Activated T-cell treated with anti-CD3 and anti-CD28 coated beads, Interleukin-2, amount 50 U/mL, for 4 hours (primary cell): ENCODE measurements at regions not wholly inside any gene's neighbourhood (a gene's known extent, or its start where the extent isn't known, plus 50 kb on each side); places are given as distances from the start of the nearest gene placed in this dataset.

Experiments
- ATAC-seq, 2 donors: fragments of 200-7000 bp; cut with Tn5 transposase; one replicate each; pipeline ENCODE4 v1.10.0; 2021
- DNase-seq: peaks from one replicate; pipeline ENCODE4 v3.0.0-alpha.2; 2020
- H3K27me3 Mint-ChIP-seq: one replicate; pipeline ENCODE4 v1.8.0; 2021; ENCODE audit warnings: low read depth, mixed read lengths
- H3K36me3 Mint-ChIP-seq: one replicate; pipeline ENCODE4 v1.8.0; 2022; ENCODE audit warnings: mixed read lengths; ENCODE audit not compliant: insufficient read depth
- H3K4me1 Mint-ChIP-seq: one replicate; pipeline ENCODE4 v1.8.0; 2021; ENCODE audit warnings: low read depth, mixed read lengths
- H3K4me3 Mint-ChIP-seq: one replicate; pipeline ENCODE4 v1.8.0; 2021; ENCODE audit warnings: mild to moderate bottlenecking, moderate library complexity, mixed read lengths
- H3K9me3 Mint-ChIP-seq: one replicate; pipeline ENCODE4 v1.8.0; 2021; ENCODE audit warnings: mixed read lengths

DNA sequence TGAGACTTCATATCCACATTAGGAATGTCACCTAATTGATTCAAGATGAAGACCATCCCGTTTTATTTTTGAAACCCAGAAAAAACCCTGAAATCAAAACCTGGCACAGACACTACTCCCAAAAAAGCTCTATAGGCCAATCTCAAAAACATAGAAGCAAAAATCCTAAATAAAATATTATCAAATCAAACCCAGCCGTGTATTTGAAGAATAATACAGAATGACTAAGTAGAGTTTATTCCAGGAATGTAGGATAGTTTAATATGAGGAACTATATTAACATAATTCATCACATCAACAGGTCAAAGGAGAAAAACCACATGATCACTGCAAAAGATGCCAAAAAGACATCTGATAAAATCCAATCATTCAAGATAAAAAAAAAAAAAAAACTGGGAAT, 167.1 kb downstream of the ACTL7B start:
- Mint-ChIP-seq H3K27me3 (peaks cover 3% of the 10 kb centered on the region), H3K9me3 (peaks cover 3% of the 10 kb centered on the region), H3K4me1 (no peaks in the 10 kb centered on the region), H3K36me3 (no peaks in the 10 kb centered on the region), H3K4me3 (no peak overlapping the region)
- ATAC-seq (no peak), DNase-seq (no peak)

DNA sequence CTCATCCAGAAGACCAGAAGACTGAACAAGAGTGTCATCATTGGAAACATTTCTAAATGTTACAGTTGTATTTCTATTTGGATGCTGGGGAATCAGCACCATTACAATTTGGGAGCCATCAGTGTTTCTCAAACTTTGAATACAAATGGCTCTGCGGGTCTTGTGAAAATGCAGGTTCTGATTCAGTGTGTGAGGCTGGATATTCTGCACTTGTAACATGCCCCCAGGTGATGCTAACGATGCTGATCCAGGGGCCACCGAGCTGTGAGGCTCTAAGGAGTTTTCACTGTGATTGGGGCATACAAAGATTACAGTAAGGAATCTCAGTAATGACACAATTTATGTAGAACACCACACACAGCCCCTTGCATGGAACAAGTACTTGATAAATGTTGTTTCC, 167.7 kb downstream of the ACTL7B start:
- H3K27me3 Mint-ChIP-seq, result peaks cover 3% of the 10 kb centered on the region
- no peaks in the 10 kb centered on the region for H3K36me3 Mint-ChIP-seq
- no peak for DNase-seq
- H3K4me1 Mint-ChIP-seq, result no peaks in the 10 kb centered on the region
- no peak overlapping the region for H3K4me3 Mint-ChIP-seq
- no peak for ATAC-seq
- peaks cover 3% of the 10 kb centered on the region for H3K9me3 Mint-ChIP-seq

DNA sequence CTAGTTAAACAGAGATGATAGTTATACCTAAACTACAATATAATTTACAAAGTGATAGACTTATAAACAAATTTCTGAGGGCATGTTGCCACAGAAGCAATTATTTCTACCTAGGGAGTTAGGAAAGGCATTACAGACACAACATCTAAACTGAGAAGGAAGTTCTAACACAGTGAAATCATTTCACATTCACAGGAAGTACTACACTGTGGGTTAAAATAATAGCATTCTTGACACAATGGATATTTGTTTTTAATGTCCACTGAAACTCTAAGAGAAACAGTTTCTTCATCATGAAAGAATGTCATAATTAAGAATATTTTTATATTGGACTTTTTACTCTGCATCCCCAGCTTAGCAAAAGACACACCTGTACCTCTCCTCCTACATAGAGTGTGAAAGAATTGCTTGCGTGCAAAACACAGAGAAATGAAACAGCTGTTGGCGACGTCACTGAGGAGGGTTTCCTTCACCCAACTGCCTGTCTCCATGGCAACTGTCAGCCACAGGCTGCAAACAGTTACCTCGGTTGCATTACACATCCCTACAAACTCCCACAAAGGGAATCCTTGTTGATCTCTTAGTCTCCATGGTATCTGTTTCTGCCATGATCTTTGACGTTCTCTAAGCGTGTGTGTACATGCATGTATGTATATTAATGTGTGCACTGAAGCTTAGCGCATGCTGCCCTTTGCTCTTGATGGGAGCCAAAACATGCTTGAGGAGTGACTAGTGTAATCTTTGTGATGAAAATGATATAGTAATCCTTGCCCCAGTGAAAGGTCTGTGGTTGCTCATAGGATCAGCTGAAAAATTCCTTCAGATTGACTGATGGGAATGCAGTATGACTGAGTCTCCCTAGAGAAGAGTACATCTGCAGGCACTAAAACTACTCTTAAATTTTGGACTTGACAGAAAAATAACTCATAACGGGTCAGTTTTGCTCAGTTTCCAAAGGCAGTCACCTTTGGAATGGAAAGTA, 168.5 kb downstream of the ACTL7B start:
- Mint-ChIP-seq H3K27me3 (peaks cover 3% of the 10 kb centered on the region), H3K9me3 (peaks cover 3% of the 10 kb centered on the region), H3K4me1 (no peaks in the 10 kb centered on the region), H3K4me3 (no peak overlapping the region), H3K36me3 (no peaks in the 10 kb centered on the region)
- no peak for DNase-seq
- ATAC-seq, result no peak

DNA sequence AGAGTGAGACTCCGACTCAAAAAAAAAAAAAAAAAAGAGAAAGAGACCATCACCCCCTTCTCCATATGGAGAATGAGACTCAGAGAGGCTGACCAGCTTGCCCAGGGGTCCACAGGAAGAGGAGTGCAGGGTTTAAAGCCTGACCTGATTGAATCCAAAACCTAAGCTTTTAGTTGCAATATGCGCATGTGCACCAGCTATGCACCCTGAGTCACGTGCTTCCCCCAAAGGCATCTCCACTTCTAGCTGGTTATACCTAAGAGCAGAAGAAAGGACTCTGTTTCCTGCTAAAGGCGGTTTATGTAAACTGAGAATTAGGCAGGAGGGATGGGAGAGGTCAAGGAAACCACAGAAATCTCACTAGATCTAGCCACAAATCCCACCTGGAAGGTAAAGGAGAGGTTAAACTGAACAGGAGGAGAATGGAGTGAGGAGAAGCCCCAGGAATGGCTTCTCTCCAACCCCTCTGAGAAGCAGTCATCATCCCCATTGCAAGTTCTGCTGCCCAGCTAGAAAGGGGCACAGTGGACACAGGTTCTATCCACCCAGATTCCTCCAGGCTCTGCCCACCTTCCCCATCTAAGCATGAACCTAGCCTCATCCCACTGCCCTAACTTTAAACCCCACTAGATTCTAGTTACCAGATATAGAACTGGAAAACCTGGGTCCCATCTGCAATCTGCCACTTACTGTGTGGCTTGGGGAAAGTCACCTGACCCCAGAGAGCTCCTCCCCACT, 171.3 kb downstream of the ACTL7B start:
- H3K9me3 Mint-ChIP-seq, result peaks cover 3% of the 10 kb centered on the region
- DNase-seq (no peak), ATAC-seq (no peak)
- no peaks in the 10 kb centered on the region for H3K4me1 Mint-ChIP-seq
- no peaks in the 10 kb centered on the region for H3K27me3 Mint-ChIP-seq
- no peak overlapping the region for H3K4me3 Mint-ChIP-seq
- no peaks in the 10 kb centered on the region for H3K36me3 Mint-ChIP-seq

DNA sequence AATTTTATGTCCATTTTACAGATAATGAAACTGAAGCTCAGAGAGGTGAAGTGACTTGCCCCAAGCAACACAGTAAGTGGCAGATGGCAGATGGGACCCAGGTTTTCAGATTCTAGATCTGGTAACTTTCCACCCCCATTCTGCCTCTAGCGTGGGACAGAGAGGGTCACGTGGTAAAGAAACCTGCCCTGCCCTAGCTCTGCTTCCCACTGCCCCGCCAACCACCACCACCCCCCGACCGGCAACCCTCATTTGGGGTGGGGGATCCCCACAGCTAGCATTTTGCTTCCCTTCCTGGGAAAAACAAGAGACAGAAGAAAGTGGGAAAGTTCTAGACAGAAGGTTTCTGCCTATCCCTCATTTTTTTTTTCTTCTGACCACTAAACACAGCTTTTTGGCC, 172.5 kb downstream of the ACTL7B start:
- DNase-seq (no peak), ATAC-seq (no peak)
- H3K9me3 Mint-ChIP-seq, result peaks cover 3% of the 10 kb centered on the region
- H3K36me3 Mint-ChIP-seq, result no peaks in the 10 kb centered on the region
- H3K27me3 Mint-ChIP-seq, result no peaks in the 10 kb centered on the region
- H3K4me3 Mint-ChIP-seq, result no peak overlapping the region
- no peaks in the 10 kb centered on the region for H3K4me1 Mint-ChIP-seq

DNA sequence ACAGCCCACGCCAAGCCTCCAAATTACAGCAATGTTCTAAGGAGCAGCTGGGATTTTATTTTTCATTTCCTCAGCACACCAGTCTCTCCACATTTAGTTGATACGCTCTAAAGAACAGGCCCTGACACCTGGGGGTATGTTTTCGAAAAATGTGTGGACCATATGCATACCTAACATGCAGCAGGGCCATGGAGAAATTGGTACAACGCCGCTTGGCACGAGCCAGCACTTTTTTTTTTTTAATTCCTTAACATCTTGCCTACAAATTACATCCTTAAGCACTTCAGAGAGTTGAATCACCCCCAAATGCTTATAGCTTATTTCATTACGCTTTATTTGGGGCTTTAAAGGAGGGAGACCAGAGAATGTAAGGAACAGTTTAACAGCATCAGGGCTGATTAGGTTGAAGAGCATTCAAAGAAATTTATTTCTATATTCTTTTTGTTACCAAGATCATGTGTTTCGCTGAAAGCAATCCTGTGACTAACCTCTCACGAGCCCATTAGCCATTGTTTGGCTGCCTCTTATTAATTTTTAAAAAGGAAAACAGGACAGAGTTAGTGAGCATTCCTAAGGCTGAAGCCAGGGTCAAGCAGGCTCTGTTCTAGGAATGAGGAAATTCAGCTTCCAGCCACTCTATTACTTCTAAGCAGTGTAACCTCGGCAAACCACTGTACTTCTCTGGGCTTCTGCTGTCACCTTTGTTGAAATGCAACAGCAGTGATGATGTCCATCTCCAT, 173.8 kb downstream of the ACTL7B start:
- DNase-seq, result no peak
- Mint-ChIP-seq H3K4me1 (no peaks in the 10 kb centered on the region), H3K27me3 (no peaks in the 10 kb centered on the region), H3K4me3 (peak overlapping the region; percentile 19), H3K36me3 (no peaks in the 10 kb centered on the region), H3K9me3 (peaks cover 3% of the 10 kb centered on the region)
- no peak for ATAC-seq

DNA sequence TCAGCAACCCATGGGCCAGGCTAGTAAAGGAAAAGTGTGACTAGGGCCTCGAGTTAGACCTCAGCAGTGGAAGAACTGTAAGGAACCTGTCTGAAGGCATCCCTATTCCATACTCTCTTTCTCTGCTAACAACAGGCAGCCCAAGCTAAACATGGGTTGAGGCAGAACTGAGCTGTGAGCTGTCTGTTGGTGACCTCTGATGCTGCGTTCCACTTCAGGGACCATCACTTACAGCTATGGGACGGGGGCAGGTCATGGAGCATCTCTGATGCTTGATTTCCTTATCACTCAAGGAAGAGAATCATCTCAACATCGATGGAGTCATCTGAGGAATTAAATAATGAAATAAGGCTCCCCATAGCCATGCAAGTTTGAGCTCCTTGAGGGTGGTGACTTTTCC, 174.8 kb downstream of the ACTL7B start:
- ATAC-seq (no peak), DNase-seq (no peak)
- H3K27me3 Mint-ChIP-seq, result no peaks in the 10 kb centered on the region
- H3K36me3 Mint-ChIP-seq, result no peaks in the 10 kb centered on the region
- no peak overlapping the region for H3K4me3 Mint-ChIP-seq
- H3K4me1 Mint-ChIP-seq, result no peaks in the 10 kb centered on the region
- H3K9me3 Mint-ChIP-seq, result no peaks in the 10 kb centered on the region

DNA sequence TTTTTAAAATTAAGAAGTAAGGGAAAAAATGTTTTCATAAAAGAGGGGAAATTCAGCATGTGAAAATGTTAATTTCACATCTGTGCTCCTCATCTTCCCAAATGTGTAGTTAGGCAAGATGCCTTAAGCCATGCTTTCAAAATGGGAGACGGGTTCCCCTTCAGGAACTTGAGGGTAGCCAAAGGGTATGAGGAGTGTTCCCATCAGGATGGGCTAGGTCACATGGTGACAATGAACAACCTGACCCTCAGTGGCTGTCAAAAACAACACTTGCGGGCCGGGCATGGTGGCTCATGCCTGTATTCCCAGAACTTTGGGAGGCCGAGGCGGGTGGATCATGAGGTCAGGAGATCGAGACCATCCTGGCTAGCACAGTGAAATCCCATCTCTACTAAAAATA, 178.0 kb downstream of the ACTL7B start:
- no peaks in the 10 kb centered on the region for H3K27me3 Mint-ChIP-seq
- ATAC-seq (no peak), DNase-seq (no peak)
- no peak overlapping the region for H3K4me3 Mint-ChIP-seq
- no peaks in the 10 kb centered on the region for H3K9me3 Mint-ChIP-seq
- H3K36me3 Mint-ChIP-seq, result no peaks in the 10 kb centered on the region
- H3K4me1 Mint-ChIP-seq, result no peaks in the 10 kb centered on the region

DNA sequence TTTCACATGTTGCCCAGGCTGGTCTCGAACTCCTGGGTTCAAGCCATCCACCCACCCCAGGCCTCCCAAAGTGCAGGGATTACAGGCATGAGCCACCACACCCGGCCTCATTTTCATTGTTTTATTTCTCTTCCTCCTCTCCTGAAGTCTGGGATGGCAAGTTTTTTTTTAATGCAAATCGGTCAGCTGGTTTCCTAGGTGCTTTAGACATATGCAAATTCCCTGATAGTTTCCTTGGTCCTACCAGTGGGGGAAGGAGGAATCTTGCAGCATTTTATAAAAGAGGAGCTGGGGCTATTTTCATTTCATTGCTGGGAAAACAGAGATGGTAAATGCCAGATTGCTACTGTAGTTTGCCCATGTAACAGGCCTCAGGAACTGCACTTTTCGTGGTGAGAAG, 179.4 kb downstream of the ACTL7B start:
- no peak for DNase-seq
- H3K4me1 Mint-ChIP-seq, result no peaks in the 10 kb centered on the region
- no peaks in the 10 kb centered on the region for H3K9me3 Mint-ChIP-seq
- no peak overlapping the region for H3K4me3 Mint-ChIP-seq
- H3K27me3 Mint-ChIP-seq, result no peaks in the 10 kb centered on the region
- no peak for ATAC-seq
- no peaks in the 10 kb centered on the region for H3K36me3 Mint-ChIP-seq

DNA sequence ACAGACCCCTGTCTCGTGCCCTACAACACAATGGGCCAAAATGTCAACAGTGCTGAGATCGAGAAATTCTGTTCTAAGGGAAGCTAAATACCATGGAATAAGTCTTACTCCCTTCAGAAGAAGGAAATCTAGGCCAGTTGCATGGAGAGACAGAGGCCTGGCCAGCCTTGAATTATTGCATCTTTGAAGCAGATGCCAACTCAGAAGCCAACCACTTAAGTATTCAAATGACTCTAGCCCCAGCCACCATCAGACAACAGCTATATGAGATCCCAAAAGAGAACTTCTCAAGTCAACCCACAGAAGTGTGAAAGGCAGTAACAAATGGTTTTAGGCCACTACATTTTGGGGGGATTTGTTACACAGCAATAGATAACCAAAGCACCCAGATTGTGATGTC, 180.1 kb downstream of the ACTL7B start:
- H3K4me3 Mint-ChIP-seq, result no peak overlapping the region
- ATAC-seq (no peak), DNase-seq (no peak)
- no peaks in the 10 kb centered on the region for H3K27me3 Mint-ChIP-seq
- H3K9me3 Mint-ChIP-seq, result no peaks in the 10 kb centered on the region
- no peaks in the 10 kb centered on the region for H3K4me1 Mint-ChIP-seq
- H3K36me3 Mint-ChIP-seq, result no peaks in the 10 kb centered on the region

DNA sequence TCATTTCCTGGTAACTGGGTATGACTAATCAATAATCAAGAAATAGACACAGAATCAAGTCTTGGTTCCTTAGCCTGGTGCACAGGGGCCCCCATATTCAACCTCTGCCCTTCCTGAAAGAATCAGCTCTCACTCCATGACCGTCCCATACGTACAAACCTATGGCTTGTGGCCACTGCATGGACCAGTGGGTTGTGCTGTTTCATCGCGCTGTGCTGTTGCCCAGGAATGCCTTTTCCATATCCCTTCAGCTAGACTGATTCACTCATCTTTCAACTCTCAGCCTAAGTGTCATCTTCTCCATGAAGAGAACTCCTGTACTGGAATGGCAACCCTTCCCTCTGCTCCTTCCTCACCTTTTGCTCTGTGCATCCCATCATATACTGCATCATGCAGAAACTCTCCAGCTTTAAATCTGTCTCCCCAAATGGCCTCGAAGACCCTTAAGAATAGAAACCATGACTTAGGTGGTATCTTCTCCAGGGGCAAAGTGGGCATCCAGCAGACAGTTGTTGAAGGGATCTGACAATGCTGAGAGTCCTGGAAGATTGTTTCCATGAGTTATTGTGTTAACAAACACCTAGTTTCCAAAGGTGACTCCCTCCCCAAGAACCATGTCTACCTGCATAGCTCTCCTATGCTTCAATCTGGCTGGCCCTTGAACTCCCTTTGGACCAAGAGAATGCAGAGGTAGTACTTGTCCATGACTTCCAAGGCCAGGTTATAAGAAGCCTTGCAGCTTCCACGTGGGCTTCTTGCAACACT, 180.8 kb downstream of the ACTL7B start:
- Mint-ChIP-seq H3K27me3 (no peaks in the 10 kb centered on the region), H3K4me1 (no peaks in the 10 kb centered on the region), H3K36me3 (no peaks in the 10 kb centered on the region), H3K4me3 (no peak overlapping the region), H3K9me3 (no peaks in the 10 kb centered on the region)
- ATAC-seq (no peak), DNase-seq (no peak)

DNA sequence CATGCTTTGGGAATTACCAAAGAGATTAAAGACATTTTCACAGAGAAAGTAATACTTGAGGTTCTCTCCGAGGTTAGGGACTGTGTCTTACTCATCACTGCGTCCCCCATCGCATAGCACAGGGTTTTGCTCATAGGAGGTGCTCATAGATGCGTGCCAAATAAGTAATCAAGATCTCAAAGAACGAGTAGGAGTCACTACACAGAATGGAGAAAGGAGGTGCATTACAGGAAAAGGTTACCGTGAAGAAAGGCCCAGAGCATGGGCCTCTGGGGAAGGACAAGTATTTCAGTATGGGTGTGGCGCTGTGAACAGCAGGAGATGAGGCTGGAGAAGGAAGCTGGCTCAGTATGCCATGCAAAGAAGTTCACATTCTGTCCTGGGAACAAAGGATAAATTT, 182.4 kb downstream of the ACTL7B start:
- no peak for DNase-seq
- Mint-ChIP-seq H3K4me3 (no peak overlapping the region), H3K36me3 (no peaks in the 10 kb centered on the region), H3K4me1 (no peaks in the 10 kb centered on the region), H3K9me3 (no peaks in the 10 kb centered on the region), H3K27me3 (no peaks in the 10 kb centered on the region)
- no peak for ATAC-seq

DNA sequence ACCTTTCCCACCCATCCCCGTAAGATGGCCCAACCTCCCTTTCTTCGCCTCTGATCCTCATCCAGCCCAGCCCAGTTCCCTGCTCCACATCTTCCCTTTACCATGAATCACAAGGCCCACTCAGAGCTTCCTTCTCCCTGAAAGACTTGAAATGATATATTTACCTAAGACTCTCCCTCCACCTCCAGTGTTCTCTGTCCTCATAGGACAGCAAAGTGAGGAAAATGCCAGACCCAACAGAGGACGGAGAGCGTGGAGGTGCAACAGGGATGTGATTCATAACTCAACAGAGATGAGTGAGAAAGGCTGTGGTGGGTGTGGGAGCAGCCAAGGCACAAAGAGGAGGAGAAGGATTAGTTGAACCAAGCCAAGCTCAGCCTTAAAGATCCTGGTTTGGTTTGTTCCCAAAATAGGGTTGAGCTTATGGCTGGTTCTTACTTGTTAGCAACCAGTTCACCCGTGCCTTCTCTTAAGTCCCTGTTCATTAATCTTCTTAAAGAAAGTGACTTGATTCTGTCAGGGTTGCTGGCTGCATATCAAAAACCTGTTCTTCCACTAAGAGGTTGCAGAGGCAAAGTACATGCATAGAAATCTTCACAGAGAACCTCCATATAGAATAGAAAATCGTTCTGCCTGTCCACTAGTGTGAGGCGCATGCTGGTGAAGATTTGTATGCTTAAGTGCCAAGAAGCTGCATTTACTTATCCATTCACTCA, 183.2 kb downstream of the ACTL7B start:
- H3K4me1 Mint-ChIP-seq, result no peaks in the 10 kb centered on the region
- no peaks in the 10 kb centered on the region for H3K36me3 Mint-ChIP-seq
- DNase-seq (no peak), ATAC-seq (no peak)
- no peaks in the 10 kb centered on the region for H3K27me3 Mint-ChIP-seq
- H3K9me3 Mint-ChIP-seq, result no peaks in the 10 kb centered on the region
- H3K4me3 Mint-ChIP-seq, result no peak overlapping the region
